Activated T-helper 2 cell treated with anti-CD3 and anti-CD28 coated beads, Interferon-gamma antibody, Interleukin-2, Interleukin-4, amounts not matched to agents 10 μg/mL and 5 μg/mL and 100 μg/mL, durations not matched to agents 14 hours and 24 hours and 36 hours (primary cell): ENCODE measurements at regions not wholly inside any gene's neighbourhood (a gene's known extent, or its start where the extent isn't known, plus 50 kb on each side); places are given as distances from the start of the nearest gene placed in this dataset.

Source experiments
- DNase-seq: peaks from one replicate; pipeline ENCODE4 v3.0.0; 2021; ENCODE audit warnings: low spot score
- H3K27ac Mint-ChIP-seq: one replicate; pipeline ENCODE4 v1.8.0; 2021; ENCODE audit warnings: mixed read lengths
- H3K27me3 Mint-ChIP-seq: one replicate; pipeline ENCODE4 v1.8.0; 2021; ENCODE audit warnings: low read depth, mixed read lengths
- H3K36me3 Mint-ChIP-seq: one replicate; pipeline ENCODE4 v1.8.0; 2021; ENCODE audit warnings: low read depth, mixed read lengths
- H3K4me1 Mint-ChIP-seq: one replicate; pipeline ENCODE4 v1.8.0; 2021; ENCODE audit warnings: low read depth, mixed read lengths
- H3K4me3 Mint-ChIP-seq: one replicate; pipeline ENCODE4 v1.8.0; 2021; ENCODE audit warnings: low read depth, mild to moderate bottlenecking, moderate library complexity, mixed read lengths
- H3K9me3 Mint-ChIP-seq: one replicate; pipeline ENCODE4 v1.8.0; 2021; ENCODE audit warnings: mixed read lengths
- intact Hi-C: fragments of 100-400 bp; cut with micrococcal nuclease; formaldehyde crosslinking; loops from one replicate; pipeline ENCODE4 v1.15.1; 2023

DNA sequence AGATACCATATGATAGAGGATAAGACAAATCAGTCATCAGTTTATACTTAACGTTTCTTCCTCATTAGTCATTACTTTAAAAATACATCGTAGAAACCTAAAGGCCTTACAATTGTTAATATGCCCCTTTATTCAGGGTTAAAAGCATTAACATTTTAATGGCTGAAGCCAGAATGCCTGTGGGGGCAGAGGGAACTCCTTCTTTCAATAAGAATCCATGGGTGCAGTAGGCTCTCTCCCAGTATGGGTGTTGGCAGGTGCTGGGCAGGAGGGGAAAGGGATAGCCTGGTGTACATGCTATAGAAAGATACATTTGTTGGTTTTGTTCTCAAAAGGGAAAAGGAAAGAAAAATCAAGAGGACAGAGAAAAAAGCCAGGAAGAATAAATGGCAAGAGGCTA lies 1035.7 kb upstream of the POU3F3 start:
- Mint-ChIP-seq H3K27ac (no peak overlapping the region), H3K36me3 (no peaks in the 10 kb centered on the region), H3K4me3 (no peak overlapping the region), H3K4me1 (no peaks in the 10 kb centered on the region), H3K9me3 (peaks cover 12% of the 10 kb centered on the region), H3K27me3 (no peaks in the 10 kb centered on the region)
- no peak for DNase-seq
- intact Hi-C loops = no loop called here

DNA sequence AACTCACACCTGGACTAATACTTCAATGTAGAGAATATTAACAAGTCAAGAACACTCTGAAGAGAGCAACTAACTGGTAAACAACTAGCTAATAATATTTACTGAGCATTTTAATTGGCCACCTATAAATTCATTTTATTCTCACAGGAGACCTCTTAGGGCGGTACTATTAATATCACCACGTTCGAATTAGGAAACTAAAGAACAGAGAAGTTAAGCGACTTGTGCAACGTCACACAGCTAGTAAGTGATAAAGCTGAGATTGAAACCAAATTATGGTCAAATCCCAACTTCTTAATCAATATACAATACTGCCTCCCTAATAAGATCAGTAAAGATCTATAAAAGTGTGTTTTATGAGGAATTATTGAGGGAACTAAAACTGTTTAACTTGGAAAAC lies 1034.3 kb upstream of the POU3F3 start:
- no peaks in the 10 kb centered on the region for H3K27me3 Mint-ChIP-seq

GRCh38 chr2:103823847-103824246 lies 1030.1 kb upstream of the POU3F3 start:
- no peaks in the 10 kb centered on the region for H3K27me3 Mint-ChIP-seq
- intact Hi-C loops = no loop called here
- no peak overlapping the region for H3K27ac Mint-ChIP-seq
- no peak for DNase-seq
- H3K4me3 Mint-ChIP-seq = no peak overlapping the region
- no peaks in the 10 kb centered on the region for H3K4me1 Mint-ChIP-seq
- H3K36me3 Mint-ChIP-seq = no peaks in the 10 kb centered on the region
- peaks cover 14% of the 10 kb centered on the region for H3K9me3 Mint-ChIP-seq

More for the DNA sequence above, 1034.3 kb upstream of the POU3F3 start:
- no peaks in the 10 kb centered on the region for H3K36me3 Mint-ChIP-seq
- no peak for DNase-seq
- no peaks in the 10 kb centered on the region for H3K4me1 Mint-ChIP-seq
- H3K9me3 Mint-ChIP-seq = peaks cover 12% of the 10 kb centered on the region
- no peak overlapping the region for H3K27ac Mint-ChIP-seq
- H3K4me3 Mint-ChIP-seq = no peak overlapping the region
- intact Hi-C loops = no loop called here

DNA sequence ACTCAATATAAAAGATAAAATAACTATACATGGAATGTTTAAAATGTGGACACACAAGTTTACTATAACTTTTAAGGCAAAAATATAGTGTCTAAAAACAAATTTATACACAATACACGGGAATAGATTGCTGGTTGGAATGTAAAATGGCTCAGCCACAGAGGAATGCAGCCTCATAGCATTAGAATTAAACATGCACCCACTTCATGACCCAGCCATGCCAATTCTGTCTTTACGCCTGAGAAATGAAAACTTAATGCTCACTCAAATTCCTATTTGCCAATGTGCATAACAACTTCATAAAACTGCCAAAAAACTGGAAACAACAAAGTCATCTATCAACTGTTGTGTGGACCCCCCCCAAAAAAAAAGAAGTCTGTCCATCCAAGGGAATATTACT lies 1006.6 kb upstream of the POU3F3 start:
- Mint-ChIP-seq H3K9me3 (peaks cover 12% of the 10 kb centered on the region), H3K4me3 (no peak overlapping the region), H3K36me3 (no peaks in the 10 kb centered on the region), H3K4me1 (no peaks in the 10 kb centered on the region), H3K27ac (no peak overlapping the region), H3K27me3 (no peaks in the 10 kb centered on the region)
- intact Hi-C loops = no loop called here
- DNase-seq = no peak

- no peaks in the 10 kb centered on the region for H3K36me3 Mint-ChIP-seq
- H3K4me3 Mint-ChIP-seq = no peak overlapping the region
- H3K9me3 Mint-ChIP-seq = peaks cover 7% of the 10 kb centered on the region
- no peaks in the 10 kb centered on the region for H3K27me3 Mint-ChIP-seq
- no peak for DNase-seq
- intact Hi-C loops = no loop called here
- no peak overlapping the region for H3K27ac Mint-ChIP-seq
- no peaks in the 10 kb centered on the region for H3K4me1 Mint-ChIP-seq
Observed at GRCh38 chr2:103859238-103859637, 994.7 kb upstream of the POU3F3 start.

- no peak for DNase-seq
- no peaks in the 10 kb centered on the region for H3K27me3 Mint-ChIP-seq
- H3K4me3 Mint-ChIP-seq = no peak overlapping the region
- H3K27ac Mint-ChIP-seq = no peak overlapping the region
- no peaks in the 10 kb centered on the region for H3K36me3 Mint-ChIP-seq
- peaks cover 7% of the 10 kb centered on the region for H3K9me3 Mint-ChIP-seq
- intact Hi-C loops = no loop called here
- no peaks in the 10 kb centered on the region for H3K4me1 Mint-ChIP-seq
Observed at GRCh38 chr2:103860016-103860415, 993.9 kb upstream of the POU3F3 start.

DNA sequence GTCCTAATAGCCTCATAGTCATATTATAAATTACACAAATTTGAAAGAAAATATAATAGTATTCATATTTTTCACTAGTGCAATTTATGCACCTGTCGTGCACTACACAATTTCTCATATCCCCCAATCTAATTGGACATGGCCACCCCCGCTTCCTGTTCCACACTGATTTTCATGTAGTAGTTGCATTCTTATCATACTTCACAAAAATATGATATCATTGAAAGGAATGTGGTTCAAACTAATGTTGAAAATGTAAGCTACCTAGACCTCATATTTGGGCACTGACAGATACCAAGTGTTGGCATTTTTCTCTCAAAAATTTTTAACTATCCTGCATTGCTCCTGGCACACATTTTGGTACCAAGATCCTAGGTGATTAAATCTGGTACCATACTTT lies 985.5 kb upstream of the POU3F3 start:
- Mint-ChIP-seq H3K4me1 (no peaks in the 10 kb centered on the region), H3K4me3 (no peak overlapping the region), H3K27ac (no peak overlapping the region), H3K27me3 (no peaks in the 10 kb centered on the region), H3K36me3 (no peaks in the 10 kb centered on the region), H3K9me3 (peaks cover 4% of the 10 kb centered on the region)
- DNase-seq = no peak
- intact Hi-C loops = no loop called here

GRCh38 chr2:103873716-103874351 lies 980.1 kb upstream of the POU3F3 start:
- no peaks in the 10 kb centered on the region for H3K27me3 Mint-ChIP-seq
- intact Hi-C loops = no loop called here
- peaks cover 8% of the 10 kb centered on the region for H3K9me3 Mint-ChIP-seq
- H3K36me3 Mint-ChIP-seq = no peaks in the 10 kb centered on the region
- no peak overlapping the region for H3K27ac Mint-ChIP-seq
- H3K4me3 Mint-ChIP-seq = no peak overlapping the region
- DNase-seq = no peak
- H3K4me1 Mint-ChIP-seq = no peaks in the 10 kb centered on the region

DNA sequence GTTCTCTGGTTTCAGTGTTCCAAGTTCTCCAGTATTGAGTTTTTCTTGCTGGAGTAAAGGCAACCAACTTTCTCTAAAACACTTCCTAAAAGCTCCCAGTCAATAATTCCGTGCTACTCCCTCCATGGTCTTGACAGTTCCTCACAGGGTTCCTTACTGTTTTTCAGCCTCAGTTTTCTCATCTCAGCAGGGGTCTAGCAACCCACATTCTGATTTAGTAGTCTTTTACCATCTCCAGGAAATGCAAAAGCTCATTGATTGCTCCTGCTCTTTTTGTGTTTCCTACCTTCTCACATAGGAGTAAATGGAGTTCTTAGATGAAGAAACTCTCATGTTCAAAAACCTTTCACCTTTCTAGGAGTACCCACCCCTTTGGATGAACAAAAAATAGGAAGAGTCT lies 978.8 kb upstream of the POU3F3 start:
- Mint-ChIP-seq H3K4me1 (no peaks in the 10 kb centered on the region), H3K27ac (no peak overlapping the region), H3K9me3 (peaks cover 8% of the 10 kb centered on the region), H3K27me3 (no peaks in the 10 kb centered on the region), H3K4me3 (no peak overlapping the region), H3K36me3 (no peaks in the 10 kb centered on the region)
- intact Hi-C loops = no loop called here
- DNase-seq = no peak

DNA sequence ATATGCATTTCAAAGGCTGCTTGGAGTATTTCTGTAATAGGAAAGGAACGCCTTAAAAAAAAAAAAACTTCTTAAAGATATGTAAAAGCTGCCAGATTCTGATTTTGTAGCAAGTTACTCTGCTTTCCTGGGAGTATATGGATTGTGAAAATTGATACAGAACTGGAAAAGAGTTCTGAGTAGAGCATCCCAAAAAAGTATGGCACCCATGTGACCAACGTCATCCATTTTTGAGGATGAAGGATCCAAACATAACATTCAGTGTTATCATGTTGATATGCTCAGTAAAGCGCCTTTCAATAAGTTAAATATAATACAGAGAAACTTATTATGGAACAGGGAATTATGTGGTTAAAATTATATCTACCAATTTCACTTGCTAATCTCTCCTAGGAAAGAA lies 978.4 kb upstream of the POU3F3 start:
- Mint-ChIP-seq H3K27ac (no peak overlapping the region), H3K27me3 (no peaks in the 10 kb centered on the region), H3K4me3 (no peak overlapping the region), H3K9me3 (peaks cover 8% of the 10 kb centered on the region), H3K4me1 (no peaks in the 10 kb centered on the region), H3K36me3 (no peaks in the 10 kb centered on the region)
- DNase-seq = no peak
- intact Hi-C loops = no loop called here

GRCh38 chr2:103876611-103877010 lies 977.3 kb upstream of the POU3F3 start:
- H3K27me3 Mint-ChIP-seq = no peaks in the 10 kb centered on the region
- peaks cover 5% of the 10 kb centered on the region for H3K9me3 Mint-ChIP-seq
- no peak for DNase-seq
- H3K36me3 Mint-ChIP-seq = no peaks in the 10 kb centered on the region
- no peak overlapping the region for H3K27ac Mint-ChIP-seq
- intact Hi-C loops = no loop called here
- H3K4me1 Mint-ChIP-seq = no peaks in the 10 kb centered on the region
- H3K4me3 Mint-ChIP-seq = no peak overlapping the region

GRCh38 chr2:103879101-103879500 lies 974.8 kb upstream of the POU3F3 start:
- Mint-ChIP-seq H3K9me3 (peaks cover 4% of the 10 kb centered on the region), H3K36me3 (no peaks in the 10 kb centered on the region), H3K27me3 (no peaks in the 10 kb centered on the region), H3K4me1 (no peaks in the 10 kb centered on the region), H3K27ac (no peak overlapping the region), H3K4me3 (no peak overlapping the region)
- intact Hi-C loops = no loop called here
- no peak for DNase-seq

GRCh38 chr2:103880081-103880834 lies 973.7 kb upstream of the POU3F3 start:
- Mint-ChIP-seq H3K27ac (no peak overlapping the region), H3K27me3 (no peaks in the 10 kb centered on the region), H3K4me1 (no peaks in the 10 kb centered on the region), H3K36me3 (no peaks in the 10 kb centered on the region), H3K4me3 (no peak overlapping the region), H3K9me3 (no peaks in the 10 kb centered on the region)
- intact Hi-C loops = no loop called here
- no peak for DNase-seq
